Spleen (tissue), 11 donors: ENCODE measurements at regions not wholly inside any gene's neighbourhood (a gene's known extent, or its start where the extent isn't known, plus 50 kb on each side); places are given as distances from the start of the nearest gene placed in this dataset.

Source experiments
- DNase-seq: peaks from one replicate; pipeline ENCODE4 v3.0.0-alpha.2; 2020
- H3K27ac ChIP-seq, 8 donors: fragments of 200-600 bp; sonication (generic) in 7 of 8; 1 replicate in 4 of 8; 2 replicates in 4 of 8; pipeline versions ENCODE4 v1.5.0 to v1.8.0; 2016 to 2021; ENCODE audit warnings: inconsistent platforms in 4 of 8, mild to moderate bottlenecking in 4 of 8, moderate library complexity in 1 of 8
- H3K27me3 ChIP-seq, 7 donors: fragments of 200-600 bp; sonication (generic) in 6 of 7; replicated peaks in 1 of 7; 1 replicate in 4 of 7; 2 replicates in 3 of 7; pipeline versions ENCODE4 v1.5.0 to v1.8.0; 2016 to 2021; ENCODE audit warnings: inconsistent platforms in 3 of 7, mild to moderate bottlenecking in 1 of 7
- H3K36me3 ChIP-seq, 6 donors: fragments of 200-600 bp; sonication (generic) in 5 of 6; 1 replicate in 4 of 6; 2 replicates in 2 of 6; pipeline versions ENCODE4 v1.5.0 to v1.8.0; 2016 to 2021; ENCODE audit warnings: inconsistent platforms in 2 of 6
- H3K4me1 ChIP-seq, 6 donors: fragments of 200-600 bp; sonication (generic) in 5 of 6; 1 replicate in 3 of 6; 2 replicates in 3 of 6; pipeline versions ENCODE4 v1.5.0 to v1.8.0; 2016 to 2021; ENCODE audit warnings: inconsistent platforms in 3 of 6
- H3K4me3 ChIP-seq, 8 donors: fragments of 200-600 bp; sonication (generic) in 7 of 8; 1 replicate in 4 of 8; 2 replicates in 4 of 8; pipeline versions ENCODE4 v1.5.0 to v1.8.0; 2016 to 2021; ENCODE audit warnings: inconsistent platforms in 4 of 8, mild to moderate bottlenecking in 4 of 8, moderate library complexity in 2 of 8
- H3K9me3 ChIP-seq, 8 donors: fragments of 200-600 bp; sonication (generic) in 7 of 8; 1 replicate in 4 of 8; 2 replicates in 4 of 8; pipeline versions ENCODE4 v1.5.0 to v1.8.0; 2016 to 2021; ENCODE audit warnings: inconsistent platforms in 4 of 8
- CTCF ChIP-seq, 11 experiments: fragments of 200-600 bp in 7 of 11; fragments of 450-650 bp in 4 of 11; sonication (generic) in 4 of 11; IDR thresholded peaks in 8 of 11; conservative IDR thresholded peaks in 3 of 11; 1 replicate in 7 of 11; 2 replicates in 4 of 11; pipeline versions ENCODE4 v1.4.0 to v1.8.0; 2016 to 2021; ENCODE audit warnings: antibody characterized with exemption in 11 of 11, inconsistent platforms in 4 of 11, mild to moderate bottlenecking in 1 of 11
- POLR2A ChIP-seq, 3 donors: fragments of 450-650 bp; IDR thresholded peaks; one replicate each; pipeline ENCODE4 v1.5.1; 2017; ENCODE audit warnings: antibody characterized with exemption in 3 of 3, mild to moderate bottlenecking in 1 of 3
- POLR2AphosphoS5 ChIP-seq, 3 donors: sonication (generic); formaldehyde crosslinking; IDR thresholded peaks; one replicate each; pipeline ENCODE4 v1.5.1; 2017; ENCODE audit warnings: antibody characterized with exemption in 3 of 3
- WGBS, 5 donors: extraction: QIAGEN DNeasy Blood & Tissue Kit in 3 of 5; methylation state at CpG; one replicate each; pipeline versions ENCODE4 v1.1.5 to v1.1.7; 2013 to 2018; 5-methylcytosine and 5-hydroxymethylcytosine counted together
- intact Hi-C: fragments of 100-400 bp; cut with DNase I; formaldehyde crosslinking; loops from one replicate; pipeline ENCODE4 v1.15.0; 2023; ENCODE audit warnings: low total_unique reads
- donor health status: healthy with polysubstance abuse.
- donor health status: DM: no; HTN: no; CAD: no; lungs with moderate emphysema.
- donor health status: DM: no; HTN: no; CAD: no.
- donor health status: Bipolar disorder and iron deficiency.
- donor health status: healthy.
- donor health status: DM: no; HTN: no; CAD: no.
- donor health status: DM: yes; HTN: yes; CAD: no.

GRCh38 chr13:73140801-73141200 lies 82.0 kb downstream of the KLF5 start:
- Histone ChIP-seq H3K27ac (no peak overlapping the region), H3K4me1 (no peaks in the 10 kb centered on the region), H3K27me3 (peaks cover 0 to 5% (median 0%) of the 10 kb centered on the region in 7 donors), H3K36me3 (no peaks in the 10 kb centered on the region), H3K4me3 (no peak overlapping the region), H3K9me3 (no peaks in the 10 kb centered on the region)
- TF ChIP-seq POLR2AphosphoS5 (IDR thresholded peaks at IDR 0.05) (no peak), POLR2A (IDR thresholded peaks at IDR 0.05) (no peak), CTCF (IDR thresholded peaks at IDR 0.05 in 8 of 11, conservative IDR thresholded peaks at IDR 0.05 in 3 of 11) (no peak)
- DNase-seq: no peak
- intact Hi-C loops: no loop called here
- 47 to 65% (median 62%) methylated on average over 2 of the region's 2 CpGs for WGBS, 5 donors

GRCh38 chr13:73138638-73139491 lies 80.1 kb downstream of the KLF5 start:
- H3K4me1 ChIP-seq: no peaks in the 10 kb centered on the region
- TF ChIP-seq POLR2A (IDR thresholded peaks at IDR 0.05) (no peak), CTCF (IDR thresholded peaks at IDR 0.05 in 8 of 11, conservative IDR thresholded peaks at IDR 0.05 in 3 of 11) (no peak), POLR2AphosphoS5 (IDR thresholded peaks at IDR 0.05) (no peak)
- H3K27me3 ChIP-seq: peaks cover 0 to 5% (median 0%) of the 10 kb centered on the region in 7 donors
- no peak for DNase-seq
- no peaks in the 10 kb centered on the region for H3K36me3 ChIP-seq
- no peak overlapping the region for H3K27ac ChIP-seq
- WGBS, 5 donors: 70 to 86% (median 80%) methylated on average over 11 of the region's 11 CpGs
- intact Hi-C loops: no loop called here
- no peak overlapping the region for H3K4me3 ChIP-seq
- H3K9me3 ChIP-seq: peaks cover 0 to 5% (median 0%) of the 10 kb centered on the region in 8 donors

- intact Hi-C loops: no loop called here
- Histone ChIP-seq H3K4me1 (no peaks in the 10 kb centered on the region), H3K27ac (no peak overlapping the region), H3K9me3 (peaks cover 0 to 5% (median 0%) of the 10 kb centered on the region in 8 donors), H3K36me3 (no peaks in the 10 kb centered on the region), H3K4me3 (no peak overlapping the region), H3K27me3 (peaks cover 0 to 5% (median 0%) of the 10 kb centered on the region in 7 donors)
- 86 to 96% (median 92%) methylated on average over 5 of the region's 5 CpGs for WGBS, 5 donors
- TF ChIP-seq CTCF (IDR thresholded peaks at IDR 0.05 in 8 of 11, conservative IDR thresholded peaks at IDR 0.05 in 3 of 11) (no peak), POLR2A (IDR thresholded peaks at IDR 0.05) (no peak), POLR2AphosphoS5 (IDR thresholded peaks at IDR 0.05) (no peak)
- DNase-seq: no peak
Measured at GRCh38 chr13:73138276-73138637, 79.5 kb downstream of the KLF5 start.

- no peak overlapping the region for H3K27ac ChIP-seq
- H3K9me3 ChIP-seq: peaks cover 0 to 5% (median 0%) of the 10 kb centered on the region in 8 donors
- no peaks in the 10 kb centered on the region for H3K36me3 ChIP-seq
- no peak for DNase-seq
- no peaks in the 10 kb centered on the region for H3K4me1 ChIP-seq
- TF ChIP-seq CTCF (IDR thresholded peaks at IDR 0.05 in 8 of 11, conservative IDR thresholded peaks at IDR 0.05 in 3 of 11) (no peak), POLR2A (IDR thresholded peaks at IDR 0.05) (no peak), POLR2AphosphoS5 (IDR thresholded peaks at IDR 0.05) (no peak)
- H3K4me3 ChIP-seq: no peak overlapping the region
- 84 to 96% (median 89%) methylated on average over 2 of the region's 2 CpGs for WGBS, 5 donors
- H3K27me3 ChIP-seq: peaks cover 0 to 5% (median 0%) of the 10 kb centered on the region in 7 donors
- intact Hi-C loops: no loop called here
Measured at GRCh38 chr13:73136776-73137175, 78.0 kb downstream of the KLF5 start.
